ENCODE measurements at regions not wholly inside any gene's neighbourhood (a gene's known extent, or its start where the extent isn't known, plus 50 kb on each side); places are given as distances from the start of the nearest gene placed in this dataset.
A peak's percentile ranks its signal among the peaks of the same experiment; 100 is the strongest.
"Not testable (repeated sequence)": the region's sequence is repeated elsewhere in the genome, so short reads cannot be mapped to it uniquely, and the experiment has no call there.

GRCh38 chr20:59110607-59111006 lies 53.0 kb upstream of the ZNF831 start:
- no peaks in the 10 kb centered on the region for H3K9me3 Mint-ChIP-seq
- H3K27ac Mint-ChIP-seq, result no peak overlapping the region
- DNase-seq (no peak), ATAC-seq (no peak)
- no peak overlapping the region for H3K4me3 Mint-ChIP-seq
- H3K4me1 Mint-ChIP-seq, result no peaks in the 10 kb centered on the region
- H3K27me3 Mint-ChIP-seq, result peaks cover 2% of the 10 kb centered on the region
- H3K36me3 Mint-ChIP-seq (ENCODE audit: low read depth), result no peaks in the 10 kb centered on the region

- DNase-seq (no peak), ATAC-seq (no peak)
- H3K27ac Mint-ChIP-seq, result no peak overlapping the region
- H3K27me3 Mint-ChIP-seq, result peaks cover 2% of the 10 kb centered on the region
- H3K9me3 Mint-ChIP-seq, result no peaks in the 10 kb centered on the region
- no peaks in the 10 kb centered on the region for H3K36me3 Mint-ChIP-seq (ENCODE audit: low read depth)
- H3K4me3 Mint-ChIP-seq, result no peak overlapping the region
- peaks cover 26% of the 10 kb centered on the region for H3K4me1 Mint-ChIP-seq
Observed at GRCh38 chr20:59105581-59105980, 58.0 kb upstream of the ZNF831 start.

- Mint-ChIP-seq H3K36me3 (ENCODE audit: low read depth) (no peaks in the 10 kb centered on the region), H3K4me1 (peaks cover 26% of the 10 kb centered on the region), H3K9me3 (no peaks in the 10 kb centered on the region), H3K27me3 (peaks cover 2% of the 10 kb centered on the region), H3K4me3 (no peak overlapping the region), H3K27ac (no peak overlapping the region)
- ATAC-seq, result peak; percentile 76
- DNase-seq, result no peak
Observed at GRCh38 chr20:59104831-59105230, 58.8 kb upstream of the ZNF831 start.

- Mint-ChIP-seq H3K9me3 (no peaks in the 10 kb centered on the region), H3K4me3 (no peak overlapping the region), H3K27me3 (peaks cover 2% of the 10 kb centered on the region), H3K36me3 (ENCODE audit: low read depth) (no peaks in the 10 kb centered on the region), H3K4me1 (peaks cover 26% of the 10 kb centered on the region), H3K27ac (no peak overlapping the region)
- ATAC-seq (no peak), DNase-seq (no peak)
Observed at GRCh38 chr20:59103573-59103972, 60.0 kb upstream of the ZNF831 start.

GRCh38 chr20:59102841-59103299 lies 60.3 kb upstream of the PRELID3B start:
- DNase-seq (no peak), ATAC-seq (no peak)
- no peaks in the 10 kb centered on the region for H3K9me3 Mint-ChIP-seq
- H3K4me3 Mint-ChIP-seq, result no peak overlapping the region
- no peak overlapping the region for H3K27ac Mint-ChIP-seq
- peaks cover 2% of the 10 kb centered on the region for H3K27me3 Mint-ChIP-seq
- peaks cover 26% of the 10 kb centered on the region for H3K4me1 Mint-ChIP-seq
- no peaks in the 10 kb centered on the region for H3K36me3 Mint-ChIP-seq (ENCODE audit: low read depth)

GRCh38 chr20:59101961-59102360 lies 59.4 kb upstream of the PRELID3B start:
- DNase-seq (no peak), ATAC-seq (no peak)
- Mint-ChIP-seq H3K4me1 (peaks cover 26% of the 10 kb centered on the region), H3K36me3 (ENCODE audit: low read depth) (no peaks in the 10 kb centered on the region), H3K9me3 (no peaks in the 10 kb centered on the region), H3K27me3 (peaks cover 2% of the 10 kb centered on the region), H3K4me3 (no peak overlapping the region), H3K27ac (no peak overlapping the region)

GRCh38 chr20:59099864-59100263 lies 57.3 kb upstream of the PRELID3B start:
- H3K4me3 Mint-ChIP-seq; H3K36me3 Mint-ChIP-seq (ENCODE audit: low read depth); H3K9me3 Mint-ChIP-seq; H3K27me3 Mint-ChIP-seq; H3K27ac Mint-ChIP-seq; ATAC-seq; DNase-seq: not testable (repeated sequence)
- H3K4me1 Mint-ChIP-seq, result peaks cover 20% of the 10 kb centered on the region

- H3K9me3 Mint-ChIP-seq, result no peaks in the 10 kb centered on the region
- no peaks in the 10 kb centered on the region for H3K4me1 Mint-ChIP-seq
- H3K27me3 Mint-ChIP-seq, result no peaks in the 10 kb centered on the region
- no peaks in the 10 kb centered on the region for H3K36me3 Mint-ChIP-seq (ENCODE audit: low read depth)
- ATAC-seq, result no peak
- H3K27ac Mint-ChIP-seq, result no peak overlapping the region
- DNase-seq, result no peak
- H3K4me3 Mint-ChIP-seq, result no peak overlapping the region
Observed at GRCh38 chr20:59095140-59095539, 52.6 kb upstream of the PRELID3B start.

GRCh38 chr20:59094576-59094975 lies 52.0 kb upstream of the PRELID3B start:
- Mint-ChIP-seq H3K9me3 (no peaks in the 10 kb centered on the region), H3K4me1 (no peaks in the 10 kb centered on the region), H3K4me3 (no peak overlapping the region), H3K27ac (no peak overlapping the region), H3K36me3 (ENCODE audit: low read depth) (no peaks in the 10 kb centered on the region), H3K27me3 (no peaks in the 10 kb centered on the region)
- ATAC-seq, result no peak
- no peak for DNase-seq

Data from activated naive CD8-positive, alpha-beta T cell treated with anti-CD3 and anti-CD28 coated beads, Interleukin-2, amount 50 U/mL, for 24 hours (primary cell).